AG04449 (cell line): ENCODE measurements at regions not wholly inside any gene's neighbourhood (a gene's known extent, or its start where the extent isn't known, plus 50 kb on each side); places are given as distances from the start of the nearest gene placed in this dataset.
A peak's percentile ranks its signal among the peaks of the same experiment; 100 is the strongest.

ENCODE experiments used
- CTCF ChIA-PET: fragments of 350-600 bp; formaldehyde crosslinking; extraction: SDS; loops from one replicate; lab custom pipeline; 2021; ENCODE audit warnings: antibody characterized with exemption; lab: Yijun Ruan, JAX
- POLR2A ChIA-PET: fragments of 400-600, 350-600 bp; formaldehyde crosslinking; extraction: SDS; loops from one replicate; lab custom pipeline; 2020; ENCODE audit warnings: antibody characterized with exemption, inconsistent platforms; lab: Yijun Ruan, JAX
- DNase-seq: peaks from one replicate; pipeline ENCODE4 v3.0.0-alpha.2; 2010; ENCODE audit warnings: low read depth, low spot score
- H3K4me3 ChIP-seq: 2 replicates; pipeline ENCODE4 v1.5.1; 2011; ENCODE audit warnings: low read depth, mild to moderate bottlenecking, control low read depth, low read length
- CTCF ChIP-seq: IDR thresholded peaks from one replicate; pipeline ENCODE4 v1.5.1; 2011; ENCODE audit warnings: mild to moderate bottlenecking, moderate library complexity, low read length, control low read depth, inconsistent platforms; ENCODE audit not compliant: insufficient read depth; ENCODE audit errors: missing control alignments

- TF ChIP-seq CTCF = no peak
- CTCF ChIA-PET = interaction anchor here (0.7 to 3.0 kb wide), 18 partner anchors 9 to 537 kb away, joined by 3 to 15 read pairs (median 4); no protein-coding TSS in a partner anchor
- POLR2A ChIA-PET = no interaction called here
- peak overlapping the region; percentile 23; the same call in 1 of the 2 replicates for H3K4me3 ChIP-seq
- DNase-seq = no peak
Measured at GRCh38 chr20:59403962-59404314, 103.5 kb downstream of the EDN3 start.

GRCh38 chr20:59404749-59405148, 104.3 kb downstream of the EDN3 start:
- ChIA-PET CTCF (interaction anchor here (1.0 to 3.0 kb wide), 17 partner anchors 8 to 535 kb away, joined by 3 to 15 read pairs (median 4); no protein-coding TSS in a partner anchor), POLR2A (no interaction called here)
- no peak for TF ChIP-seq CTCF
- DNase-seq = no peak
- no peak overlapping the region for H3K4me3 ChIP-seq

GRCh38 chr20:59405226-59406200, 105.1 kb downstream of the EDN3 start:
- no peak for DNase-seq
- no peak for TF ChIP-seq CTCF
- ChIA-PET CTCF (interaction anchor here (1.0 to 3.0 kb wide), 7 partner anchors 10 to 536 kb away, joined by 3 to 12 read pairs (median 6); no protein-coding TSS in a partner anchor), POLR2A (no interaction called here)
- no peak overlapping the region for H3K4me3 ChIP-seq

GRCh38 chr20:59406446-59406845, 106.0 kb downstream of the EDN3 start:
- no peak for TF ChIP-seq CTCF
- POLR2A ChIA-PET = no interaction called here

GRCh38 chr20:59411170-59411569, 110.8 kb downstream of the EDN3 start:
- CTCF ChIA-PET = interaction anchor here (1.3 kb wide), 1 partner anchor 44 kb away, joined by 3 read pairs; no protein-coding TSS in a partner anchor

More at GRCh38 chr20:59406446-59406845, 106.0 kb downstream of the EDN3 start:
- H3K4me3 ChIP-seq = no peak overlapping the region
- CTCF ChIA-PET = interaction anchor here (2.9 to 3.0 kb wide), 2 partner anchors 49 to 537 kb away, joined by 11 to 12 read pairs; no protein-coding TSS in a partner anchor
- no peak for DNase-seq

More at GRCh38 chr20:59411170-59411569, 110.8 kb downstream of the EDN3 start:
- POLR2A ChIA-PET = no interaction called here
- no peak for DNase-seq
- no peak overlapping the region for H3K4me3 ChIP-seq
- TF ChIP-seq CTCF = no peak
